ENCODE measurements at regions not wholly inside any gene's neighbourhood (a gene's known extent, or its start where the extent isn't known, plus 50 kb on each side); places are given as distances from the start of the nearest gene placed in this dataset.

DNA sequence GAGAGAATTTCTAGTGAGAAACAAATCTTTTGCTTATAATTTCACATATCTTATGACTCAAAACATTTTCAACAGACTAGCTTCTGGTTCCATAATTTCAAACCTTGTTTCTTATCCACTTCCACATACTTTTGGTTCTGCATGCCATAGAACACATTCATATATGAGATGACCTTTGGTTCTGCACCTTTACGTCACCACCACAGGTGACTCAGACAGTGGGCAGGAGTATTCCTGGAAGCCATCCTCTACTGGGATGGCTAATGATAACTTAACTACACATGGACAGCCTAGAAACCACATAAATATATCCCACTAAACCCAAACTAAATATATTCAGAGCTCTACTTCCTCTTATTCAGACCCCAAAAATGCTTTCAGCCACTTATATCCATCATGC lies 133.3 kb downstream of the DCK start:
- Histone ChIP-seq H3K4me1 (replicated peaks in 1 of 4; ENCODE audit: control insufficient read depth in 3 of 4, insufficient read depth in 4 of 4, low read length in 3 of 4) (no peaks in the 10 kb centered on the region), H2AFZ (ENCODE audit: low read length) (no peak overlapping the region), H4K5ac (ENCODE audit: insufficient read length, low read depth, low read length) (no peak overlapping the region), H3K56ac (replicated peaks; ENCODE audit: insufficient read length, low read depth, low read length) (no peak overlapping the region), H4K8ac (ENCODE audit: extremely low read depth, insufficient read depth, low read length) (no peak overlapping the region), H3K23me2 (ENCODE audit: low read depth, low read length) (no peaks in the 10 kb centered on the region), H2AK5ac (ENCODE audit: low read depth, low read length) (no peak overlapping the region), H3K4ac (replicated peaks; ENCODE audit: insufficient read length, low read depth, low read length) (no peak overlapping the region), H3K9me3 (ENCODE audit: insufficient read depth in 2 of 2, low read depth in 1 of 2, low read length in 1 of 2) (no peaks in the 10 kb centered on the region), H3K9ac (replicated peaks in 1 of 4; ENCODE audit: extremely low read depth in 1 of 4, low read depth in 3 of 4, low read length in 3 of 4) (no peak overlapping the region), H2BK20ac (ENCODE audit: low read length) (no peak overlapping the region), H3K36me3 (ENCODE audit: control insufficient read depth in 2 of 4, insufficient read depth in 4 of 4, low read length in 3 of 4) (no peaks in the 10 kb centered on the region), H4K91ac (replicated peaks; ENCODE audit: insufficient read length, low read length) (no peak overlapping the region), H3K27me3 (replicated peaks in 1 of 4; ENCODE audit: control insufficient read depth in 3 of 4, extremely low read depth in 1 of 4, insufficient read depth in 3 of 4, low read length in 3 of 4) (no peaks in the 10 kb centered on the region), H2BK120ac (replicated peaks; ENCODE audit: low read depth, low read length) (no peak overlapping the region), H2BK5ac (ENCODE audit: low read depth, low read length) (no peak overlapping the region), H3K23ac (ENCODE audit: insufficient read length) (no peak overlapping the region), H3K4me2 (ENCODE audit: insufficient read depth in 1 of 2, low read depth in 2 of 2, low read length in 2 of 2) (no peak overlapping the region), H3K4me3 (ENCODE audit: extremely low read depth in 1 of 4, insufficient read depth in 2 of 4, low read depth in 3 of 4, low read length in 4 of 4) (no peak overlapping the region), H4K20me1 (replicated peaks in 1 of 2; ENCODE audit: control insufficient read depth in 1 of 2, insufficient read depth in 2 of 2, low read length in 2 of 2) (no peaks in the 10 kb centered on the region), H3K14ac (ENCODE audit: insufficient read length) (no peak overlapping the region), H2BK12ac (ENCODE audit: low read depth, low read length) (no peak overlapping the region), H2BK15ac (ENCODE audit: low read length) (no peak overlapping the region), H3K79me1 (ENCODE audit: low read depth, low read length) (no peaks in the 10 kb centered on the region), H3K79me2 (ENCODE audit: control insufficient read depth in 1 of 2, insufficient read depth in 2 of 2, low read length in 2 of 2) (no peaks in the 10 kb centered on the region), H3K27ac (ENCODE audit: low read depth, low read length) (no peak overlapping the region), H3K18ac (ENCODE audit: extremely low read depth, low read length) (no peak overlapping the region)
- ChIA-PET POLR2A (ENCODE audit: partially characterized antibody) (no interaction called here), CTCF (ENCODE audit: partially characterized antibody) (no interaction called here)
- WGBS, 2 experiments (ENCODE audit: extremely low coverage in 1 of 2, insufficient coverage in 1 of 2, insufficient read length in 1 of 2, insufficient replicate concordance in 2 of 2, low coverage in 1 of 2, low lambda C conversion rate in 2 of 2, missing lambda C conversion rate in 1 of 2), result 75% methylated on average over 1 of the region's 1 CpG; no CpG with 5 or more reads in 1 of the 2 experiments
- TF ChIP-seq RXRA (IDR thresholded peaks at IDR 0.05; ENCODE audit: insufficient read depth, low read depth, low read length) (no peak), KDM1A (IDR thresholded peaks at IDR 0.05; ENCODE audit: borderline replicate concordance, low read length) (no peak), TEAD4 (IDR thresholded peaks at IDR 0.05; ENCODE audit: low read depth, low read length) (no peak), YY1 (IDR thresholded peaks at IDR 0.05; ENCODE audit: low read depth, low read length) (no peak), KDM4A (IDR thresholded peaks at IDR 0.05; ENCODE audit: low read depth, low read length, severe bottlenecking) (no peak)
- no peak for FAIRE-seq
- no peak for DNase-seq (ENCODE audit: low read depth in 1 of 2, low spot score in 2 of 2)
